ENCODE measurements at regions not wholly inside any gene's neighbourhood (a gene's known extent, or its start where the extent isn't known, plus 50 kb on each side); places are given as distances from the start of the nearest gene placed in this dataset.

DNA sequence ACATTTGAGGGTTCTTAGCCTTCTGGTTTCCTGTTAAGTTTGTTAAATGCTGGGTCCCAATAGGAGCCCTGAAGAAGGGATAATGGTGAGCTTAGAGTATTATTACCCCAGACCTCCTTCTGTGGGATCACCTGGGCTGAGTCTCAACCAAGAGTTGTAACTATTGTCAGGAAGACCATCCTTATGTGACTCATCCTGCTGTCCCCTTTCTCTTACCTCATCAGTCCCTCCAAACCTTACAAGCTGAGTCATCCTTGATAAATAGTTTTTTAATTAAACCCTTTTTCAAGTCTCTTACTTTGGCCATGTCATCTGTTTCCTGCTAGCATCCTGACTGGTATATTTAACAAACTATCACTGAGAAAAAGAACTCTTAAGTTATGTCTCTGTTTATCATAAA, 502.8 kb downstream of the LRRC70 start:
- TF ChIP-seq, protein P1, sequence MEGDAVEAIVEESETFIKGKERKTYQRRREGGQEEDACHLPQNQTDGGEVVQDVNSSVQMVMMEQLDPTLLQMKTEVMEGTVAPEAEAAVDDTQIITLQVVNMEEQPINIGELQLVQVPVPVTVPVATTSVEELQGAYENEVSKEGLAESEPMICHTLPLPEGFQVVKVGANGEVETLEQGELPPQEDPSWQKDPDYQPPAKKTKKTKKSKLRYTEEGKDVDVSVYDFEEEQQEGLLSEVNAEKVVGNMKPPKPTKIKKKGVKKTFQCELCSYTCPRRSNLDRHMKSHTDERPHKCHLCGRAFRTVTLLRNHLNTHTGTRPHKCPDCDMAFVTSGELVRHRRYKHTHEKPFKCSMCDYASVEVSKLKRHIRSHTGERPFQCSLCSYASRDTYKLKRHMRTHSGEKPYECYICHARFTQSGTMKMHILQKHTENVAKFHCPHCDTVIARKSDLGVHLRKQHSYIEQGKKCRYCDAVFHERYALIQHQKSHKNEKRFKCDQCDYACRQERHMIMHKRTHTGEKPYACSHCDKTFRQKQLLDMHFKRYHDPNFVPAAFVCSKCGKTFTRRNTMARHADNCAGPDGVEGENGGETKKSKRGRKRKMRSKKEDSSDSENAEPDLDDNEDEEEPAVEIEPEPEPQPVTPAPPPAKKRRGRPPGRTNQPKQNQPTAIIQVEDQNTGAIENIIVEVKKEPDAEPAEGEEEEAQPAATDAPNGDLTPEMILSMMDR (IDR thresholded peaks at IDR 0.05; ENCODE audit: poor library complexity, severe bottlenecking) = no peak
- TF ChIP-seq EZH2 (IDR thresholded peaks at IDR 0.05; ENCODE audit: borderline replicate concordance, insufficient read depth, low read length, poor library complexity, severe bottlenecking) (no peak), EP300 (conservative IDR thresholded peaks at IDR 0.05; ENCODE audit: poor library complexity, severe bottlenecking) (no peak), RAD21 (conservative IDR thresholded peaks at IDR 0.05) (no peak), TAF1 (IDR thresholded peaks at IDR 0.05; ENCODE audit: low read depth) (no peak), SMC3 (conservative IDR thresholded peaks at IDR 0.05; ENCODE audit: poor library complexity) (no peak)
